ENCODE measurements at regions not wholly inside any gene's neighbourhood (a gene's known extent, or its start where the extent isn't known, plus 50 kb on each side); places are given as distances from the start of the nearest gene placed in this dataset.

- no peak for DNase-seq (ENCODE audit: low read depth)
- no peak overlapping the region for H3K4me3 ChIP-seq (replicated peaks; ENCODE audit: low read depth, low read length)
- TF ChIP-seq CTCF (IDR thresholded peaks at IDR 0.05; ENCODE audit: low read length, missing control alignments) = no peak
Measured at GRCh38 chr4:98747393-98748091, 89.1 kb upstream of the TSPAN5 start.

- no peak overlapping the region for H3K4me3 ChIP-seq (replicated peaks; ENCODE audit: low read depth, low read length)
- peak; percentile 19 for DNase-seq (ENCODE audit: low read depth)
- TF ChIP-seq CTCF (IDR thresholded peaks at IDR 0.05; ENCODE audit: low read length, missing control alignments) = no peak
Measured at GRCh38 chr4:98746936-98747335, 88.5 kb upstream of the TSPAN5 start.

- DNase-seq (ENCODE audit: low read depth) = peak; percentile 15
- TF ChIP-seq CTCF (IDR thresholded peaks at IDR 0.05; ENCODE audit: low read length, missing control alignments) = no peak
- no peak overlapping the region for H3K4me3 ChIP-seq (replicated peaks; ENCODE audit: low read depth, low read length)
Measured at GRCh38 chr4:98746530-98746929, 88.1 kb upstream of the TSPAN5 start.

- peak; percentile 55 for TF ChIP-seq CTCF (IDR thresholded peaks at IDR 0.05; ENCODE audit: low read length, missing control alignments)
- no peak overlapping the region for H3K4me3 ChIP-seq (replicated peaks; ENCODE audit: low read depth, low read length)
- peak; percentile 63 for DNase-seq (ENCODE audit: low read depth)
Measured at GRCh38 chr4:98745366-98745765, 87.0 kb upstream of the TSPAN5 start.

GRCh38 chr4:98744372-98745150, 86.2 kb upstream of the TSPAN5 start:
- peak; percentile 14 for DNase-seq (ENCODE audit: low read depth)
- no peak for TF ChIP-seq CTCF (IDR thresholded peaks at IDR 0.05; ENCODE audit: low read length, missing control alignments)

GRCh38 chr4:98741952-98742351, 83.5 kb upstream of the TSPAN5 start:
- H3K4me3 ChIP-seq (replicated peaks; ENCODE audit: low read depth, low read length) = no peak overlapping the region
- no peak for TF ChIP-seq CTCF (IDR thresholded peaks at IDR 0.05; ENCODE audit: low read length, missing control alignments)
- no peak for DNase-seq (ENCODE audit: low read depth)

More at GRCh38 chr4:98744372-98745150, 86.2 kb upstream of the TSPAN5 start:
- no peak overlapping the region for H3K4me3 ChIP-seq (replicated peaks; ENCODE audit: low read depth, low read length)

Measured in fibroblast of pulmonary artery (primary cell).